ENCODE measurements at regions not wholly inside any gene's neighbourhood (a gene's known extent, or its start where the extent isn't known, plus 50 kb on each side); places are given as distances from the start of the nearest gene placed in this dataset.

DNA sequence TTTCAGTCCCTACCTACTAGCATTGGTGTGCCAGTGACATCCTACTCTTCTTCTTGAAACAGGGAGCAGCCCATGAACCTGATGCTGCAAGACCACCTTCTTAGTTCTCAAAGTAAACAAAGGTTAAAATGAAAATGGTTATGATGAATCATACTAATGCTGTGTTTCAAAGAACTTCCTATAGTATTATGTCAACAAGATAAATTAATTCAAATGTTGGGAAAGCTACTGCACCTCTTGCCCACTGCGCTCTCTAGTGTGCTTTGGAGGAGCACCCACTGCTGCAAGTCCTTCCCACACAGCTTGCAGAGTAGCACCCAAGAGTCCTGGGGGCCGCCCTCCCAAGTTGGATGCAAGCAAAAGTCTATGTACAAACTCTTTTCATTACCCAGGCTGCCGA, 81.1 kb downstream of the CD200R1L start:
- no peak for TF ChIP-seq EZH2 (IDR thresholded peaks at IDR 0.05; ENCODE audit: low read length, missing control alignments)
- TF ChIP-seq, protein P1, sequence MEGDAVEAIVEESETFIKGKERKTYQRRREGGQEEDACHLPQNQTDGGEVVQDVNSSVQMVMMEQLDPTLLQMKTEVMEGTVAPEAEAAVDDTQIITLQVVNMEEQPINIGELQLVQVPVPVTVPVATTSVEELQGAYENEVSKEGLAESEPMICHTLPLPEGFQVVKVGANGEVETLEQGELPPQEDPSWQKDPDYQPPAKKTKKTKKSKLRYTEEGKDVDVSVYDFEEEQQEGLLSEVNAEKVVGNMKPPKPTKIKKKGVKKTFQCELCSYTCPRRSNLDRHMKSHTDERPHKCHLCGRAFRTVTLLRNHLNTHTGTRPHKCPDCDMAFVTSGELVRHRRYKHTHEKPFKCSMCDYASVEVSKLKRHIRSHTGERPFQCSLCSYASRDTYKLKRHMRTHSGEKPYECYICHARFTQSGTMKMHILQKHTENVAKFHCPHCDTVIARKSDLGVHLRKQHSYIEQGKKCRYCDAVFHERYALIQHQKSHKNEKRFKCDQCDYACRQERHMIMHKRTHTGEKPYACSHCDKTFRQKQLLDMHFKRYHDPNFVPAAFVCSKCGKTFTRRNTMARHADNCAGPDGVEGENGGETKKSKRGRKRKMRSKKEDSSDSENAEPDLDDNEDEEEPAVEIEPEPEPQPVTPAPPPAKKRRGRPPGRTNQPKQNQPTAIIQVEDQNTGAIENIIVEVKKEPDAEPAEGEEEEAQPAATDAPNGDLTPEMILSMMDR (conservative IDR thresholded peaks at IDR 0.05 in 1 of 2, IDR thresholded peaks at IDR 0.05 in 1 of 2; ENCODE audit: low read depth in 1 of 2, low read length in 2 of 2): no peak

Measured in fibroblast of lung (primary cell).